ENCODE measurements at regions not wholly inside any gene's neighbourhood (a gene's known extent, or its start where the extent isn't known, plus 50 kb on each side); places are given as distances from the start of the nearest gene placed in this dataset.

- WGBS, 2 donors: 55 to 58% methylated on average over 2 of the region's 2 CpGs
- no peaks in the 10 kb centered on the region for H3K36me3 ChIP-seq
- no peak overlapping the region for H3K27ac ChIP-seq
Measured at GRCh38 chr3:115323380-115323779, 176.3 kb upstream of the ZBTB20 start.

GRCh38 chr3:115324056-115324455, 177.0 kb upstream of the ZBTB20 start:
- no peak for DNase-seq
- H3K4me3 ChIP-seq: no peak overlapping the region
- no peak overlapping the region for H3K27ac ChIP-seq
- H3K36me3 ChIP-seq: no peaks in the 10 kb centered on the region
- 21 to 46% methylated on average over 1 of the region's 1 CpG for WGBS, 2 donors
- H3K27me3 ChIP-seq: no peaks in the 10 kb centered on the region
- intact Hi-C loops (cut with DNase I): no loop called here
- H3K9me3 ChIP-seq: no peaks in the 10 kb centered on the region
- H3K4me1 ChIP-seq: peaks cover 0 to 3% (median 0%) of the 10 kb centered on the region in 3 donors
- TF ChIP-seq, protein P1, sequence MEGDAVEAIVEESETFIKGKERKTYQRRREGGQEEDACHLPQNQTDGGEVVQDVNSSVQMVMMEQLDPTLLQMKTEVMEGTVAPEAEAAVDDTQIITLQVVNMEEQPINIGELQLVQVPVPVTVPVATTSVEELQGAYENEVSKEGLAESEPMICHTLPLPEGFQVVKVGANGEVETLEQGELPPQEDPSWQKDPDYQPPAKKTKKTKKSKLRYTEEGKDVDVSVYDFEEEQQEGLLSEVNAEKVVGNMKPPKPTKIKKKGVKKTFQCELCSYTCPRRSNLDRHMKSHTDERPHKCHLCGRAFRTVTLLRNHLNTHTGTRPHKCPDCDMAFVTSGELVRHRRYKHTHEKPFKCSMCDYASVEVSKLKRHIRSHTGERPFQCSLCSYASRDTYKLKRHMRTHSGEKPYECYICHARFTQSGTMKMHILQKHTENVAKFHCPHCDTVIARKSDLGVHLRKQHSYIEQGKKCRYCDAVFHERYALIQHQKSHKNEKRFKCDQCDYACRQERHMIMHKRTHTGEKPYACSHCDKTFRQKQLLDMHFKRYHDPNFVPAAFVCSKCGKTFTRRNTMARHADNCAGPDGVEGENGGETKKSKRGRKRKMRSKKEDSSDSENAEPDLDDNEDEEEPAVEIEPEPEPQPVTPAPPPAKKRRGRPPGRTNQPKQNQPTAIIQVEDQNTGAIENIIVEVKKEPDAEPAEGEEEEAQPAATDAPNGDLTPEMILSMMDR (IDR thresholded peaks at IDR 0.05): no peak
- TF ChIP-seq POLR2A (IDR thresholded peaks at IDR 0.05): no peak

More at GRCh38 chr3:115323380-115323779, 176.3 kb upstream of the ZBTB20 start:
- DNase-seq: no peak
- Histone ChIP-seq H3K27me3 (no peaks in the 10 kb centered on the region), H3K4me3 (no peak overlapping the region), H3K4me1 (peaks cover 0 to 3% (median 0%) of the 10 kb centered on the region in 3 donors), H3K9me3 (no peaks in the 10 kb centered on the region)
- intact Hi-C loops (cut with DNase I): no loop called here
- TF ChIP-seq POLR2A (IDR thresholded peaks at IDR 0.05): no peak
- TF ChIP-seq, protein P1 (IDR thresholded peaks at IDR 0.05): no peak

DNA sequence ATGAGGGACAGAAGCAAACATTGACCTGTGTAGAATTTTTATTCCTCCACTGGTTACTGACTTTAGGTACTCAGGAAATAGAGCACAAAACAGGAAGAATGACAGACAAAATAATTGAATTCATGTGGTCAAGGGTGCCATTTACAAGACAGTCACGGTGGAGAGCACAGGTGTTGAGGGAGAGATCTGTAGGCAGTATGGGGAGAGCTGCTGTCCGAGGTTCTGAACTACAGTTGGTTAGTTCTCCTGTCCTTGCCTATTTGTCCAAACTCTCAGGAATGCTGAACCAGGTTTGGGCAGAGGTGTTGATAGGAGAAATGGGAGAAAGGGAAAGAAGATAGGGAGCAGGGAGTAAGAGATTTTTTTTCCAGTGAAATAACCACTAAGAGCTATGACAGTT, 178.5 kb upstream of the ZBTB20 start:
- Histone ChIP-seq H3K27me3 (no peaks in the 10 kb centered on the region), H3K4me1 (peaks cover 0 to 3% (median 0%) of the 10 kb centered on the region in 3 donors), H3K27ac (no peak overlapping the region), H3K9me3 (no peaks in the 10 kb centered on the region), H3K36me3 (no peaks in the 10 kb centered on the region), H3K4me3 (no peak overlapping the region)
- no peak for TF ChIP-seq POLR2A (IDR thresholded peaks at IDR 0.05)
- TF ChIP-seq, protein P1 (IDR thresholded peaks at IDR 0.05): no peak
- intact Hi-C loops (cut with DNase I): no loop called here
- 0 to 15% methylated on average over 2 of the region's 2 CpGs for WGBS, 2 donors
- DNase-seq: no peak

DNA sequence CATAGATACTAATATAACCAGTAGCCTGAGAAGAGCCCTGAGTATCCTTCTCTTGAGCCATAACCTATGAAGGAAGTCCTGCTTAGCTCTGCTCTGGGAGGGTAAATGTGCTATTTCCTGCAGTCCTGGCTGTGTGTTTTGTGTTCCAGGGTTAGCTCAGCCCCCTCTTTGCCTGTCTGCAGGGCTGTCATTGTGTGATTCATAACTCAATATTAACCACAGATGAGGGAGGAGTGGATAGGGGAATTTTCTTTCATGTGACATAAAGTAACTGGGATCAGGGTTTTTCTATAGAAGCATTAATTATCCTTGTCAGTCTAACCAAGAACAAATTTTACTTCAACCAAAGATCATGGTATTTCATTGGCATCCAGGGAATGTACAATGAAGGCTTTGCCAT, 183.3 kb upstream of the ZBTB20 start:
- TF ChIP-seq, protein P1 (IDR thresholded peaks at IDR 0.05): no peak
- no peak for TF ChIP-seq POLR2A (IDR thresholded peaks at IDR 0.05)
- no peak overlapping the region for H3K4me3 ChIP-seq
- no peak for DNase-seq
- intact Hi-C loops (cut with DNase I): no loop called here
- H3K36me3 ChIP-seq: no peaks in the 10 kb centered on the region
- H3K27ac ChIP-seq: no peak overlapping the region
- H3K27me3 ChIP-seq: no peaks in the 10 kb centered on the region
- no peaks in the 10 kb centered on the region for H3K9me3 ChIP-seq
- no peaks in the 10 kb centered on the region for H3K4me1 ChIP-seq

DNA sequence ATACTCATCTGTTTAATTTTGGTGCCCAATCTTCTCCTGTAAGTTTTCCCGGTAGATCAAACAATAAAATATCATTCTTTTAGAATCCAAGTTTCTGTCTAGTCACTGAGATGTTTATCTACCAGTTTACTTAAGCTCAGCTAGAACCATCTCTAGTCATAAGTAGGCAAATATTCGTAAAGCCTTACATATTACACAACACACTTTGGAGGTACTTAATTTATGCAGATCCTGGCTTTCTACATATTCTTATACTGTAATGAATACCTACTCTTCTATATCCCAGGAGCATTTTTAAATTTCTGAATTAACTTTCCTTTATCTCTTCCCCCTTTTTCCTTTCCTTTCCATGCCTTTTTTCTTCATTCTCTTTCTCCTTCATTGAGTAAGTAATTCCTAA, 185.9 kb upstream of the ZBTB20 start:
- no peaks in the 10 kb centered on the region for H3K9me3 ChIP-seq
- no peaks in the 10 kb centered on the region for H3K27me3 ChIP-seq
- no peak overlapping the region for H3K27ac ChIP-seq
- intact Hi-C loops (cut with DNase I): no loop called here
- H3K36me3 ChIP-seq: no peaks in the 10 kb centered on the region
- no peak for DNase-seq
- TF ChIP-seq, protein P1 (IDR thresholded peaks at IDR 0.05): no peak
- TF ChIP-seq POLR2A (IDR thresholded peaks at IDR 0.05): no peak
- no peak overlapping the region for H3K4me3 ChIP-seq
- H3K4me1 ChIP-seq: no peaks in the 10 kb centered on the region
- WGBS, 2 donors: 55 to 65% methylated on average over 2 of the region's 2 CpGs

Measured in esophagus squamous epithelium (tissue), 5 donors.